Astrocyte (in vitro differentiated cells and primary cell): ENCODE measurements at regions not wholly inside any gene's neighbourhood (a gene's known extent, or its start where the extent isn't known, plus 50 kb on each side); places are given as distances from the start of the nearest gene placed in this dataset.

Experiments used
- DNase-seq: peaks from one replicate; pipeline ENCODE4 v3.0.0-alpha.2; 2010; ENCODE audit warnings: low read depth
- FAIRE-seq: peaks from 2 replicates; lab custom pipeline; 2011; peaks lifted over from hg19 to GRCh38; lab: Jason Lieb, UNC
- H2AFZ ChIP-seq: 2 replicates; pipeline ENCODE4 v1.6.0; 2012; ENCODE audit warnings: low read depth, low read length, inconsistent platforms
- H3K27ac ChIP-seq: 2 replicates; pipeline ENCODE4 v1.5.1; 2011; ENCODE audit warnings: low read depth, low read length, inconsistent platforms
- H3K27me3 ChIP-seq: 2 replicates; pipeline ENCODE4 v1.6.0; 2011; ENCODE audit warnings: low read length, inconsistent platforms; ENCODE audit not compliant: insufficient read depth
- H3K36me3 ChIP-seq: 2 replicates; pipeline ENCODE4 v1.5.1; 2011; ENCODE audit warnings: low read length, inconsistent platforms; ENCODE audit not compliant: insufficient read depth
- H3K4me1 ChIP-seq: 2 replicates; pipeline ENCODE4 v1.5.1; 2011; ENCODE audit warnings: low read length, inconsistent platforms; ENCODE audit not compliant: insufficient read depth
- H3K4me2 ChIP-seq: 2 replicates; pipeline ENCODE4 v1.6.0; 2012; ENCODE audit warnings: low read length, inconsistent platforms
- H3K4me3 ChIP-seq: 2 replicates; pipeline ENCODE4 v1.5.1; 2011; ENCODE audit warnings: low read depth, mild to moderate bottlenecking, low read length, inconsistent platforms; ENCODE audit not compliant: insufficient read depth
- H3K79me2 ChIP-seq: 2 replicates; pipeline ENCODE4 v1.6.0; 2012; ENCODE audit warnings: mild to moderate bottlenecking, low read length, inconsistent platforms; ENCODE audit not compliant: insufficient read depth
- H3K9ac ChIP-seq: 2 replicates; pipeline ENCODE4 v1.6.0; 2012; ENCODE audit warnings: mild to moderate bottlenecking, low read length, inconsistent platforms
- H3K9me3 ChIP-seq: 2 replicates; pipeline ENCODE4 v1.5.1; 2012; ENCODE audit warnings: low read depth, mild to moderate bottlenecking, low read length, inconsistent platforms; ENCODE audit not compliant: insufficient read depth
- H4K20me1 ChIP-seq: 2 replicates; pipeline ENCODE4 v1.6.0; 2012; ENCODE audit warnings: low read length, inconsistent platforms; ENCODE audit not compliant: insufficient read depth
- H3K27ac Mint-ChIP-seq: one replicate; pipeline ENCODE4 v1.8.0; 2021; ENCODE audit warnings: mild to moderate bottlenecking, mixed read lengths; ENCODE audit not compliant: unreplicated experiment
- H3K27me3 Mint-ChIP-seq: one replicate; pipeline ENCODE4 v1.8.0; 2021; ENCODE audit warnings: low read depth, mixed read lengths; ENCODE audit not compliant: unreplicated experiment
- H3K36me3 Mint-ChIP-seq: one replicate; pipeline ENCODE4 v1.8.0; 2021; ENCODE audit warnings: low read depth, mixed read lengths; ENCODE audit not compliant: unreplicated experiment
- H3K4me1 Mint-ChIP-seq: one replicate; pipeline ENCODE4 v1.8.0; 2021; ENCODE audit warnings: low read depth, mixed read lengths; ENCODE audit not compliant: unreplicated experiment
- H3K4me3 Mint-ChIP-seq: one replicate; pipeline ENCODE4 v1.8.0; 2021; ENCODE audit warnings: mild to moderate bottlenecking, moderate library complexity, mixed read lengths; ENCODE audit not compliant: unreplicated experiment
- H3K9me3 Mint-ChIP-seq: one replicate; pipeline ENCODE4 v1.8.0; 2021; ENCODE audit warnings: mild to moderate bottlenecking, mixed read lengths; ENCODE audit not compliant: unreplicated experiment
- EZH2 ChIP-seq: IDR thresholded peaks from 2 replicates; pipeline ENCODE4 v1.6.1; 2012; ENCODE audit warnings: mild to moderate bottlenecking, low read length, inconsistent platforms; ENCODE audit not compliant: insufficient read depth
- TF ChIP-seq, protein P1 (sequence below): IDR thresholded peaks from 2 replicates; pipeline ENCODE4 v1.5.1; 2011; ENCODE audit warnings: low read depth, mild to moderate bottlenecking, inconsistent platforms, low read length, moderate library complexity; ENCODE audit not compliant: insufficient read depth

- Histone ChIP-seq H3K27ac (no peak overlapping the region), H2AFZ (no peak overlapping the region), H3K4me2 (no peak overlapping the region), H3K9me3 (no peaks in the 10 kb centered on the region), H4K20me1 (no peaks in the 10 kb centered on the region), H3K27me3 (no peaks in the 10 kb centered on the region), H3K4me3 (no peak overlapping the region), H3K79me2 (no peaks in the 10 kb centered on the region), H3K4me1 (no peaks in the 10 kb centered on the region), H3K9ac (no peak overlapping the region), H3K36me3 (no peaks in the 10 kb centered on the region)
- no peak overlapping the region for H3K4me3 Mint-ChIP-seq
- TF ChIP-seq, protein P1, sequence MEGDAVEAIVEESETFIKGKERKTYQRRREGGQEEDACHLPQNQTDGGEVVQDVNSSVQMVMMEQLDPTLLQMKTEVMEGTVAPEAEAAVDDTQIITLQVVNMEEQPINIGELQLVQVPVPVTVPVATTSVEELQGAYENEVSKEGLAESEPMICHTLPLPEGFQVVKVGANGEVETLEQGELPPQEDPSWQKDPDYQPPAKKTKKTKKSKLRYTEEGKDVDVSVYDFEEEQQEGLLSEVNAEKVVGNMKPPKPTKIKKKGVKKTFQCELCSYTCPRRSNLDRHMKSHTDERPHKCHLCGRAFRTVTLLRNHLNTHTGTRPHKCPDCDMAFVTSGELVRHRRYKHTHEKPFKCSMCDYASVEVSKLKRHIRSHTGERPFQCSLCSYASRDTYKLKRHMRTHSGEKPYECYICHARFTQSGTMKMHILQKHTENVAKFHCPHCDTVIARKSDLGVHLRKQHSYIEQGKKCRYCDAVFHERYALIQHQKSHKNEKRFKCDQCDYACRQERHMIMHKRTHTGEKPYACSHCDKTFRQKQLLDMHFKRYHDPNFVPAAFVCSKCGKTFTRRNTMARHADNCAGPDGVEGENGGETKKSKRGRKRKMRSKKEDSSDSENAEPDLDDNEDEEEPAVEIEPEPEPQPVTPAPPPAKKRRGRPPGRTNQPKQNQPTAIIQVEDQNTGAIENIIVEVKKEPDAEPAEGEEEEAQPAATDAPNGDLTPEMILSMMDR: no peak
- no peak for TF ChIP-seq EZH2
- no peak for FAIRE-seq
- no peak for DNase-seq
- H3K9me3 Mint-ChIP-seq: no peaks in the 10 kb centered on the region
- H3K27me3 Mint-ChIP-seq: no peaks in the 10 kb centered on the region
- H3K36me3 Mint-ChIP-seq: no peaks in the 10 kb centered on the region
- H3K4me1 Mint-ChIP-seq: peaks cover 3% of the 10 kb centered on the region
- H3K27ac Mint-ChIP-seq: no peak overlapping the region
These were observed 109.6 kb upstream of the POU2AF2 start for GRCh38 chr11:111135778-111136570.

DNA sequence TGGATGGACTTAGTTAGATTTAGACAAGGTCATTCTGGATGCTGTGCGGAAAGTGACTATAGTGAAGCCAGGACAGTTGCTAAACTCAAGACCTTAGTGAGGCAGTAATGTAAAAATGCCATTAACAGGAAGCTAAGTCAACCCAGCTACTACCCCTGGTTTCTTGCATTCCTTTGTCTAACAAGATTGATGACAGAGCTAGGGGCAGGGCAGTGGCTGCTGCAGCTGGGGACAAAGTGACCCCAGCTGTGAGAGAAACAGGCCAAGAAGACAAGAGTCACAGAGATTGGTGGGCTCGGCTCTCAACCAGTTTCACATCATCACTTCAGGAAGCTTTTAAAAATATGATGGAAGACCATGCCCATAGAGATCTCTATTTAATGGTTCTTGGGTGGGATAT lies 110.4 kb upstream of the POU2AF2 start:
- Histone ChIP-seq H3K27me3 (no peaks in the 10 kb centered on the region), H3K9ac (no peak overlapping the region), H4K20me1 (no peaks in the 10 kb centered on the region), H3K36me3 (no peaks in the 10 kb centered on the region), H2AFZ (no peak overlapping the region), H3K9me3 (no peaks in the 10 kb centered on the region), H3K27ac (no peak overlapping the region), H3K4me2 (no peak overlapping the region), H3K79me2 (no peaks in the 10 kb centered on the region), H3K4me3 (no peak overlapping the region), H3K4me1 (no peaks in the 10 kb centered on the region)
- Mint-ChIP-seq H3K9me3 (no peaks in the 10 kb centered on the region), H3K36me3 (no peaks in the 10 kb centered on the region), H3K27ac (no peak overlapping the region), H3K4me3 (no peak overlapping the region), H3K27me3 (no peaks in the 10 kb centered on the region), H3K4me1 (peaks cover 3% of the 10 kb centered on the region)
- DNase-seq (no peak), FAIRE-seq (no peak)
- TF ChIP-seq EZH2: no peak
- TF ChIP-seq, protein P1: no peak
